Parathyroid adenoma (tissue), 2 donors: ENCODE measurements at regions not wholly inside any gene's neighbourhood (a gene's known extent, or its start where the extent isn't known, plus 50 kb on each side); places are given as distances from the start of the nearest gene placed in this dataset.

Experiments
- H2AFZ ChIP-seq: fragments of 300-600 bp; sonication (generic); one replicate; pipeline ENCODE4 v1.7.0; 2017; ENCODE audit warnings: antibody characterized with exemption, mild to moderate bottlenecking
- H3K27ac ChIP-seq: fragments of 300-600 bp; sonication (generic); one replicate; pipeline ENCODE4 v1.7.0; 2017
- H3K27me3 ChIP-seq: fragments of 300-600 bp; sonication (generic); one replicate; pipeline ENCODE4 v1.7.0; 2017; ENCODE audit warnings: low read length; ENCODE audit not compliant: control insufficient read depth, insufficient read depth
- H3K36me3 ChIP-seq: fragments of 300-600 bp; sonication (generic); one replicate; pipeline ENCODE4 v1.7.0; 2017; ENCODE audit warnings: low read length; ENCODE audit not compliant: control insufficient read depth, insufficient read depth
- H3K4me1 ChIP-seq: fragments of 300-600 bp; sonication (generic); one replicate; pipeline ENCODE4 v1.7.0; 2017; ENCODE audit warnings: control low read depth
- H3K4me2 ChIP-seq: fragments of 300-600 bp; sonication (generic); one replicate; pipeline ENCODE4 v1.7.0; 2017; ENCODE audit warnings: low read length
- H3K4me3 ChIP-seq: fragments of 300-600 bp; sonication (generic); one replicate; pipeline ENCODE4 v1.7.0; 2017; ENCODE audit warnings: low read depth, low read length
- H3K79me2 ChIP-seq: fragments of 300-600 bp; sonication (generic); one replicate; pipeline ENCODE4 v1.7.0; 2017; ENCODE audit warnings: control low read depth
- H3K9ac ChIP-seq: fragments of 300-600 bp; sonication (generic); one replicate; pipeline ENCODE4 v1.7.0; 2017; ENCODE audit warnings: mild to moderate bottlenecking
- H3K9me3 ChIP-seq: fragments of 300-600 bp; sonication (generic); one replicate; pipeline ENCODE4 v1.7.0; 2017; ENCODE audit warnings: low read length; ENCODE audit not compliant: control insufficient read depth
- CTCF ChIP-seq: fragments of 300-600 bp; sonication (generic); IDR thresholded peaks from one replicate; pipeline ENCODE4 v1.7.0; 2017; ENCODE audit warnings: antibody characterized with exemption, mild to moderate bottlenecking
- donor health status: primary hyperparathyroidism.

- Histone ChIP-seq H3K4me1 (no peaks in the 10 kb centered on the region), H3K27me3 (no peaks in the 10 kb centered on the region), H3K79me2 (no peaks in the 10 kb centered on the region), H3K9me3 (no peaks in the 10 kb centered on the region), H3K9ac (no peak overlapping the region), H3K27ac (no peak overlapping the region), H3K36me3 (no peaks in the 10 kb centered on the region), H2AFZ (no peak overlapping the region), H3K4me2 (no peak overlapping the region), H3K4me3 (no peak overlapping the region)
- TF ChIP-seq CTCF = no peak
These were observed 750.2 kb upstream of the ARRDC4 start for GRCh38 chr15:97210277-97210676.

- H3K4me3 ChIP-seq = no peak overlapping the region
- no peak overlapping the region for H3K9ac ChIP-seq
- H3K27ac ChIP-seq = no peak overlapping the region
- H3K9me3 ChIP-seq = no peaks in the 10 kb centered on the region
- no peaks in the 10 kb centered on the region for H3K36me3 ChIP-seq
- no peaks in the 10 kb centered on the region for H3K4me1 ChIP-seq
- no peaks in the 10 kb centered on the region for H3K27me3 ChIP-seq
- no peak overlapping the region for H2AFZ ChIP-seq
- no peak overlapping the region for H3K4me2 ChIP-seq
- TF ChIP-seq CTCF = no peak
- no peaks in the 10 kb centered on the region for H3K79me2 ChIP-seq
These were observed 744.9 kb upstream of the ARRDC4 start for GRCh38 chr15:97215629-97216028.

GRCh38 chr15:97224191-97224641 is 736.3 kb upstream of the ARRDC4 start:
- no peaks in the 10 kb centered on the region for H3K27me3 ChIP-seq
- H3K4me1 ChIP-seq = no peaks in the 10 kb centered on the region
- TF ChIP-seq CTCF = no peak
- no peak overlapping the region for H3K9ac ChIP-seq
- H3K27ac ChIP-seq = no peak overlapping the region
- H3K4me3 ChIP-seq = no peak overlapping the region
- H2AFZ ChIP-seq = no peak overlapping the region
- H3K79me2 ChIP-seq = no peaks in the 10 kb centered on the region
- no peak overlapping the region for H3K4me2 ChIP-seq
- no peaks in the 10 kb centered on the region for H3K9me3 ChIP-seq
- H3K36me3 ChIP-seq = no peaks in the 10 kb centered on the region

GRCh38 chr15:97234851-97235610 is 725.5 kb upstream of the ARRDC4 start:
- Histone ChIP-seq H3K4me1 (no peaks in the 10 kb centered on the region), H3K79me2 (no peaks in the 10 kb centered on the region), H3K4me2 (peak overlapping the region; percentile 51), H3K27ac (no peak overlapping the region), H3K27me3 (no peaks in the 10 kb centered on the region), H3K9ac (no peak overlapping the region), H2AFZ (peak overlapping the region; percentile 38), H3K9me3 (no peaks in the 10 kb centered on the region), H3K4me3 (peak overlapping the region; percentile 11), H3K36me3 (no peaks in the 10 kb centered on the region)
- TF ChIP-seq CTCF = peak; percentile 73

- no peaks in the 10 kb centered on the region for H3K79me2 ChIP-seq
- H3K4me3 ChIP-seq = peak overlapping the region; percentile 11
- H2AFZ ChIP-seq = no peak overlapping the region
- H3K27me3 ChIP-seq = no peaks in the 10 kb centered on the region
- no peaks in the 10 kb centered on the region for H3K36me3 ChIP-seq
- no peak overlapping the region for H3K27ac ChIP-seq
- TF ChIP-seq CTCF = no peak
- no peak overlapping the region for H3K9ac ChIP-seq
- H3K9me3 ChIP-seq = no peaks in the 10 kb centered on the region
- H3K4me2 ChIP-seq = peak overlapping the region; percentile 51
- H3K4me1 ChIP-seq = no peaks in the 10 kb centered on the region
These were observed 724.9 kb upstream of the ARRDC4 start for GRCh38 chr15:97235611-97235985.
